ENCODE measurements at regions not wholly inside any gene's neighbourhood (a gene's known extent, or its start where the extent isn't known, plus 50 kb on each side); places are given as distances from the start of the nearest gene placed in this dataset.

DNA sequence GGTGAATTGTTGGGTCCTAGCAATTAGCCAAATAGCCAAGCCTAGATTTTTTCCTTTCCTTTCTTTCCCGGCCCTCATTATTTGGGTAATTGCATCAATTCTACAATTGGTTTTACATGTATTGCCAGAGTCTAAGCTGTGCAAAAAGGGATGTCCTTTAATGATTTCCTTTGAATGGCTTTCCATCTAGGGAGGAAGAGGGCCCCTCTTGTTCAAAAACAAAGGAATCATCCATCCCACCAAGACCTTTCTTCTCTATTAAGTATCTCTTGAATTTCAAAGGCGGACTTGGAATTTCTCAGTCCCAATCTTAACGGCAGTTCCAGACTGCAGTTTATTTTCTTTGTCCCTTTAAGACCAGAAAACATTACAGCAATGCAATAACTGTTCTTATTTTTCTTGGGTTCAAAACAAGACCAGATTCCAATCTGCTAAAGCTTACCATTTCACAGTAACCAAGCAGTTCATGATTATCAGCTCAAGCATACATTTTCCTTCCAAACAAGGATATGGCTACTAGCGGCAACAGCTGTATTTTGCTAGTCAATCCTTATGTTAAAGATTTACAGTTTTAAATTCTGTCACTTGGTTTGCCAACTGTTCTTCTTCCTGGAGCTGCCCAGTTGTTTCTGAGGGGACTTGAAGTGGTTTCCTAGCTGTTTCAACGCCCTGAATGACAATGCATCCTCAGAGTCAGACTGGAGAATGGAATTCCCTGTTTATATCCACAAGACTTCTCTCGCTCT lies 91.4 kb upstream of the LRIG1 start:
- no peak for DNase-seq

DNA sequence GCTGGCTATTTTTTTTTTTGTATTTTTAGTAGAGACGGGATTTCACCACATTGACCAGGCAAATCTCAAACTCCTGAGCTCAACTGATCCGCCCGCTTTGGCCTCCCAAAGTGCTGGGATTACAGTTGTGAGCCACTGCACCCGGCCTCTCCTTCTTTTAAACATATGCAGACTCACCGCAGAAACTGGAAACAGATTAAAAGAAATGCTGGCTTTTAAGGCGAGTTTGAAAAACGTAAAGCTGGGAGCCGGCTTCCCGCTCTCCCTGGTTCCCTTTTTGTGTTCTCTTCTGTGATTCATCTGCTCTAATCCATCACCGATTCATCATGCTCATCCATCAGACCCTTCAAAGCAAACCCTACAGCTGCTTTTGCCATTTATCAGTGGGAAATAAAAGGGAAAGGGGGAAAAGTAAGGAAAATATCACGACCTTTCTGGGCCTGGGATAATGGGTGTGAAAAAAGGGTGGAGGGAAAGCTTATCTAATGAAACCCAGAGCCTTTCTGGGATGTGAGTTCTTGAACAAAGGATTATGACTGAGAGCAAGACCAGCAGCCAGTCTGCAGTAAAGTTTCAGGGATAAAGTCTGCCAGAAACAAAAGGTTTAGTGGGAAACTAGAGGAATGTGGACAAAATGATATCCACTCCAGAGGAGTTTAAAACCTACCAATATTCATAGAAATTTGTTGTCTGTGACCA lies 92.3 kb upstream of the LRIG1 start:
- DNase-seq, result no peak

DNA sequence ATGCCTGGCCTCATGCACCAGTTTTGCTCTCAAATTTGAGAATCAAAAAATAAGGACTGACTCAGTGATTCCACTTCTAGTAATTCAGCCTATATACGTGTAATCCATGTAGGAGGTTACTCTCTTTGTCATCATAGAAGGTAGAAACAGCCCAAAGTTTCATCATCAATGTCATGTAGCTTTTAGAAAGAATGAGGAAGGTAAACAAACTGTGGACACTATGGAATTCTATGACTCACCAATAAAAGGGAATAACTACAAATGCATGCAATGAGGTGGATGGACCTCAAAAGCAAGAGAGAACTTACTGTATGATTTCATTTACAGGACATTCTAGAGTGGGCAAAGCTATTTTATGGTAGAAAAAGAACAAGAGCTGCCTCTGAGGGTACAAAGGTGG lies 93.2 kb upstream of the LRIG1 start:
- DNase-seq, result no peak

DNA sequence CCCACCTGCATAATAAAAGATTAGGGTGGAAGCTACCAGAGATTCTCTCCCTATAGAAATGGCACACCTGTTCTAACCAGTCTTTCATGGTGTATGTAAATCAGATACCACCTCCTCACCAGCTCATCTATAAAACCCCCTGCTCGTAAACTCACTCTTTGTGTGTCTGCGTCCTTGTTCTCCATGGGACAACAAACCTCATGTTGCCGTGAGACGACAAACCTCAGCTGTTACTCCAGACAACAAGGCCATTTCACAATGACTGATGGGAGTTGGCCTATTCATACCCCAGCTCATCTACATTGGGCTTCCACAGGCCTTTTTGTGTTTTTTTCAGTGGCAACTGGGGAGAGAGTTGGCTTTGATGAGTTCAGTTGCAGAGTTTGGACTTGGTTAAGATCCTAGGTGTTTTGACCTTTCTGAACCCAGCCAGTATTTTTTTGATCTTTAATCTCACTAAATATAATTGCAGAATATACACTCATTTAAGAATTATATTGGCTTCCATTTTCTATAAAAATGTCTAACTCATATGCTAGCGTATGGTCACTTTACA lies 96.6 kb upstream of the LRIG1 start:
- no peak for DNase-seq

DNA sequence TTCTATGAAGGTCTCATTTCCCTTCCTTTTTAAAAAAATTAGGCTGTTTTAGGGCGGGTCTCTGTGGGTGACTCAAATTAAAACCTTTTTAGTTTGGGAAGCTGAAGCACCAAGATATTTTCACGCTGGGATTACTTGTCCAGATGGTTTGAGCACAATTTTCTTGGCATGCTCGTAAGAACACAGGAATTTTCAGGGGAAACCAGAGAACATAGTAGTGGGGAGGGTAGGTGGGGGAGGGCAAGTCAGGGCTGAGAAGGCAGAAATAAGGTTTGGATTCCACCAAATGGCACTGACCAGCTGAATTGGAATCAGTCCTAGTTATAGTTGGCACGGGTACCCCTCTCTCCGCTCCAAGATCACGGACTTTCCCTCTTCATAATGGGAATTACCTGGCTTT lies 97.3 kb upstream of the LRIG1 start:
- DNase-seq, result no peak

DNA sequence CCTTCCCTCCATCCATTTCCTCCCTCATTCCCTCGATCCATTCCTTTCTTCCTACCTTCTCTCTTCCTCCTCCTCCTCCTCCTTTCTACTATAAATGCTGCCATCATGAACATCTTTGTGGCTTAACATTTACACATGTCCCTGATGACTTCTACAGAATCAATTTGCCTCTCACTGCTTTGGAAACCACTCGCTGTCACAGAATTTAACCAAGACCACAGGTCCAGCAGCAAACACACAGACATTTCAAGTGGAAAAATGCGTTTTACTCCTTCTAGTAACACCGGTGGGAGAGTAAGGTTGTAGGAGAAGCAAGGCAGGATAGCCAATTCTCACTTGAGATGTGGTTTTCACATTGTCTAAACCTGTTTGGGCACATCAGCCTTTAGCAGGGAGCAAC lies 101.4 kb upstream of the LRIG1 start:
- DNase-seq, result no peak

DNA sequence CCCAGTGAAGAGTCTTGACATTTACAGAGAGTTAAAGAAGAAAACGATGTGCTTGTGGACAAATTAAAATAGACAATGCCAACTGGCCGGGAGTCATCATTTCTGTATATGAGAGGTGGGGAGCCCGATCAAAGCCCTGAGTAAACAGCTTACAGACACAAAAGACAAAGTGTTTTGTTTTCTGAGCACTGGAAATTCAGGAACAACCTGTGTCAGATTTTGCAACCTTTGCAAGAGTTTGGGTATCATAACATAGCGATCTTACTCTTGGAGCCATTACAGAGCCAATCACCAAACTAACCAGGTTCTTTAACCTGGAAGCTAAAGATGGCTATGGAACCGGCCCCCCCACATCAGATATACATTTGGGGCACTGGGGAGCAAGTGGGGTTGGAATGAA lies 101.9 kb upstream of the LRIG1 start:
- no peak for DNase-seq

DNA sequence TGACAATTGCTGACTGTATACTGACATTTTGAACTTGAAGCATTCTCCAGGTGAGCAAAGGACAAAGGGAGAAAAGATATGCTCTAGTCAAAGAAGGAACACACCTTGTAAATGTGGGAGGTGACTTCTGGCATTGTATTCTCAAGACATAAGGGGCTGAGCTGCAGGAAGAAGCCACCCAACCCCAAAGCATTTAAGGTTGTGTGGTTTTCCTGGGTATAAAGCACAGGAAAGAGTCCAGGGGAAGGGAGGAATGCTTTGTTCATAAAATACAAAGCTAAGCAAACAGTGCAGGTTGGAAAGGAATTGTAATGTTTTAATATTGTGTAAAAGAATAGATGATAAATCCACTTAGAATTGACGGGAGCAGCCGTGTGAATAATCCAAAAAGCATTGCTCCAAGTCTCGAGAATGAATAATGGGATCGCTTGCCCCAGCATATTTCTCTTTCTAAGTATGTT lies 102.4 kb upstream of the LRIG1 start:
- no peak for DNase-seq

DNA sequence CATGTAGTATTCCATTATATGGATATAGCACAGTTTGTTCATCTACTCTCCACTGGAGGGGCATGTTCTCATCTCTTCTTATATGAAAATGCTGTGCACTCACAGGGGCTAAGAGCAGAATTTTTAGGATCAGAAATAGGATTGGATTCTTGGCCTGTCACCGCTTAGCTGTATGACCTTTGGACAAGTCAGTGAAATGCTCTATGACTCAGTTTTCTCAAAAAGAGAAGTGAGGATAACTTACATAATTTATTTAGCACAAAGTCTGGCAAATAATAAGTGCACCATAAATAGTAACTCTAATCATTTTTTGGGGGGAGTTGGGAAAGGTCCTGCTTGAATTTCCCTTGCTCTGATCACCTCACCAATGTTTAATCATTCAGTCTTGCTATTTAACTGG lies 103.7 kb upstream of the LRIG1 start:
- DNase-seq, result no peak

DNA sequence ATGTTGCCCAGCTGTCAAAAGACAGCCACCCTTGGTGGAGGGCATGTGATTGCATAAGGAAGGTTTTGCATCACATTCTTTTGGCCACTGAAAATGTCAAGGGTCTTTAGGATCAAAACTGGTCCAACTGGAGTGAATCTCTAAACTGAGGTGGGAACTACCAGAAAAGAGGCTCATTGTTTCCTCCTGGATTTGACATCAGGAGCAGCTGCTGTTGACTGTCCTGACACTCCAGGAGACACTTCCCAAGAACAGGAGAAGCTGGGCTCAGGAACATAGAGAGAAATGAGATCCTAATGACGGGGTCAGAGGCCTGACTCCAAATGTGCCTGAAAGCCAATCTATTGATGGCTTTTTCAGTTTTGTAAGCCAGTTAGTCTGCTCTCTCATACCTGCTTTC lies 105.3 kb upstream of the LRIG1 start:
- DNase-seq, result no peak

DNA sequence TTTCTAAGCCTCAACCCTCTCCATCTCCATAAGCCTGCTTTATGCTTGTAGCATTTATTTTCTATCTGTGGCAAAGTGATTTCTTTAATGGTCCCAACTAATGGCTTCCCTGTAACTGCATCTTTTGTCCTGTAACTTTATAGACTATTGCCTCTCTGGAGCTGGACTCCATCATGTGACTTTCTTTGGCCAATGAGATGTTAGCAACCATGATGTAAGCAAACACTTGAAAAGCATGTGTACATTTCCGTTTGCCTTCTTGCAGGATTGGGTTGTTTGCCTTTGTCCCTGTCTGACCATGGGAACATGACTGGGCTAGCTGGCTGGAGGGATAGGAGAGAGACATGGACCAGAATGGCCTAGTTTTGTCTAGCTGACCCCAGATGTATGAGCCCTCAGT lies 106.0 kb upstream of the LRIG1 start:
- DNase-seq, result no peak

DNA sequence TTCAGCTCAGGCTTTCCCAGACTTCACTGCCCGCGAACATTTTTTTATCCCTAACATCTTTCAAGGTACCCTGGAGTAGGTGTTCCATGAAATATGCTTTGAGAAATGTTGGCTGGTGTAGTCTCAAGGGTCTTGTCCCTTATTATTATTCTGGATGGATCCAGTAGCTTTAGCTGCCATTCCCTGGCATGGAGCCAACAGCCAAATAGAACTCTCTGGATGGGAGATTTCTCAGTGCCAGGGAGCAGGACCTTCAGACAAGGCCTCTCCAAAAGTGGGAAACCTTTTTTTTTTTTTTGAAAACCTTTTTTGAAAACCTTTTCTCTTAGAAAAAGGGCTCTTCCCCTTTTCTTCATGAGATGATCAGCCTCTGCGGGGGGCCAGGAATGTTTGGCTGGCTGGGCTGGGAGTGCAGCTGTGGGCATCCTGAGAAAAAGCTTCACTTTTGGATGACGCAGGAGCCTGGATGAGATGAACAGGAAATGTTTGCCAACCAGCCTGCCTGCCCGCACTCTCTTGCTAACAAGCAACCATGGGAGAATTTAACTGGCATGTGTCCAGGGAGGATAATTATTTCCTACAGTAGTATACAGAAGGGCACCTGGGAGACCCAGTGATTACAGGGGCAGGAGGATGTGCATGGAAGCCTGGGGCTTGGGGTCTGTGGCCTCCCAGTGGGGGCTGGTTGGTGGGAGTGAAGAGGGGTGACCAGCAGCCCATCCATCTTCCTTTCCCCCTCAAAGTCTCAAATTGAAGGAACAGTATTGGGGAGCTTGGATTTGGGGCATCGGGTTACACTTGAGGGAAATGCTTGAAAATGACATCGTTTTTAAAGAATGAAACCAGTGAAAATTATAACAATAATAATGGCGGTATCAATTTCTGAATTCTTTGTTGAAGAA lies 109.1 kb upstream of the LRIG1 start:
- DNase-seq, result no peak

DNA sequence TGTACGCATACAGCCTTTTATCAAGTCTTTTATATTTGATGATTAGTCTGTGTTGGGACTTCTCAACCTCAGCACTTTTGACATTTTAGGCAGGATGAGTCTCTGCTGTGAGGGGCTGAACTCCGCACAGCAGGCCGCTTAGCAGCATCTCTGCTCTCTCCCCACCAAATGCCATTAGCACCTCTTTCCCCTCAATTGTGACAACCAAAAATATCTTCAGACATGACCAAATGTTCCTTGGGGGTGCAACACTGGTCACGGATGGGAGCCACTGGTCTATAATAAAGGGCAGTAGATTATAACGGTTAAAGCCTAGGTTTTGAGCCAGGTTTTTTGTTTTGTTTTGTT lies 109.7 kb upstream of the LRIG1 start:
- no peak for DNase-seq

DNA sequence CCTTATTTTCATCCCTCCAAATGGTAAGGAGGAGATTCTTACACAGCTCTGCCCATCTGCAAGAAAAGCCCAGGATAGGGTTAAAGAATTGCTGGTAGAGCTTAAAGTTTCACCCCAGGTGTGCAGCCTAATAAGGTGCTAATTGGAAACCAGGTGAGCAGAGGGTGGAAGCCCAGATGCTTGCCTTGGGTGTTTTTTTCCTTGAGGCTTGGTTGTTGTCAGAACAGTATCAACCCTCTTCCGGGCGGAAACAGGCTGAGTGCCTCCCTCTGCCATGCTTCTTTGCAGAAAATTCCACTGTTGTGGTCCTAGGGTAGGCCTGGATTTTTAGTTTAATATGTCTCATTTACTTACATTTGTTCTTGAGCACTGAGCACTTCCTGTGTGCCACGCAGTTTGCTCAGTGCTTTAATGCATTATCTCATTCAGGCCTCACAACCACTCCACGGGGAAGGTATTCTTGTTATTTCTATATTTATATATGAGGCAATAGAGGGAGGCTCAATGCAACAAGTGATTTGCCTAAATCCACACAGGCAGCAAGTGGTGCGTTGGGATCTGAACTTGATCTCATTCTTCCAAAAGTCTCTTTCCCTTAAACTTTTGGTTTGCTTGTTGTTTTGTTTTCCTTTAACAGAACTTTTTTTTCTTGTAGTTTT lies 115.0 kb upstream of the LRIG1 start:
- no peak for DNase-seq

DNA sequence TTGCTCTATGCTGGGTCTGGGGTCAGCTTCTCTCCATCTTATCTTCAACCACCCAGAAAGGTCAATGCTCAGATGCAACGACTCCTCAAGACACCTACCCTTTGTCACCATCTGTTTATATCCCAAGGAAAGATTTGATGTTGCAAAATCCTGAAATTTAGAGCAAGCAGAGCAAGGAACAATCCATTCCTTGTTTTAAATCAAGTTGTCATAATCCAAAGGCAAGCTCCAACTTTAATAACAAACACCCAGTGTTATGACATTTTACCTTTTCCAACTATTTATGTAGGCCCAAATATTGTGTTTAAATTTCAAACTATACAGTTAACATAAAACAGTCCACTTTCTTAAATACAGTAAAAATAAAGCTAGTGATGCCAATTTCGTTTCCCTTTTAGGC lies 116.5 kb upstream of the LRIG1 start:
- DNase-seq, result no peak

DNA sequence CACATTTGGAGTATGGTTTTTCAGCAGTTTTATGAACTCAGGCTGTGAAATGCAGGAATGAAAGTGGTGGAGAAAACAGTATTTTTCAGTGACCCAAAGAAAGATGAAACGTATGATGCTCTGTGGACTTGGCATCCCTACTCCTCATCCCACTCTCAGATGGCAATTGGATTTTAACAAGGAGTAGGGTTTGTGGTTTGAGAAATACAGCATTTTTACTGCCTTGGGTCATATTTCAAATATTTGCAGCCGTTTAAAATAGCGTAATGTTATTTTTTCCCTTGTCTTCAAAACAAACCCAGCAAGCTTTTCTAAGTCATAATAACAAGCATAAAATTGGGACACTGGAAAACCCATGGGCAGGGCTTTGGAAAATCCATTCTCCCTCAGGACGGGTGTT lies 117.2 kb upstream of the LRIG1 start:
- no peak for DNase-seq

DNA sequence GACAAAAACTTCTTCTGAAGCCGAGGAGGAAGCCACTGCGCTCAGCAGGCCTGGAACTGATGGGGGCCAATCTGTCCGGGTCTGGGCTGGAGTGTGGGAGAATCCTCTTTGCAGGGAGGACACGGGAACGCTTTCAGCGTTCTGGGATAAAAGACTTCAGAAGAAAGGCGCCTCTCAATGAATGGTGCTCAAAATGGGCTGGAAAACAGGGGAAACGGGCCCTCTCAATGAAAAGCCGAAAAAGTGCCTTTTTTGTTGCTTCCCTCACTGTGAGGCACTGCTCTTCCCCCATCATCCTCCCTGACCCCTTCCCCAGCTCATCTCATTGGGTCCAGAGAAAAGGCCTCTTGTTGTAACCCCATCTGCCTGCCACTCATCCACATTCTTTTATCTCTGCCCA lies 119.5 kb upstream of the LRIG1 start:
- DNase-seq, result no peak

DNA sequence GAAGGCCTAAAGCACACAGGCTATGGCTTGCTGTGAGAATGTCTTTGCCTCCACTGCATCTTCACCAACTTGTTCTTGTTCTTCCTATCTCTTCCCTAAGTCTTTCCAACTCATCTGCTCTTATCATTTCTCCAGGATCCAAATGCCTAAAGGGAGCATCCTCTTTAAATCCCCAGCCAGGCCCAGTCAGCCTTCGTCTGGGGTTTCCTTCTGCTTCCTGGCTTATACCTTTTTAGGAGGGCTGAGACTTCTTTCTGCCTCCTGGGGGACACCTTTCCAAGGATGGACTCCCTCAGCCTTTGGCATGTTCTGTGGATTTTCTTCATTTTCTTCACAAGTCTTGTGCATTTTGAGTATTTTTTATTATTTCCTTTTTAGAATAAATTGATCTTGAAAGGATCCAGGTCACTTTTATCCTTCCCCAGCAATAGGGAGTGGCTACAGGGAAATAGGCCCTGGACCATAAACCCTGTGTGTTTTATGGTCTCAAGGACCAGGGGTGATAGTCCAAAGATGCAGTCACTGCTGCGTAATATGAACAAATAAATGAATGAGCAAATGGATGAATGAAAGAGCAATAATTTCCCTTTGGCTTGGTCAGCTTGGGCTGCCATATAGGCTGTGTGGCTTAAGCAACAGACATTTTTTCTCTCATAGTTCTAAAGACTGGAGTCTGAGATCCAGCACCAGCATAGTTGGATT lies 122.1 kb upstream of the LRIG1 start:
- no peak for DNase-seq

DNA sequence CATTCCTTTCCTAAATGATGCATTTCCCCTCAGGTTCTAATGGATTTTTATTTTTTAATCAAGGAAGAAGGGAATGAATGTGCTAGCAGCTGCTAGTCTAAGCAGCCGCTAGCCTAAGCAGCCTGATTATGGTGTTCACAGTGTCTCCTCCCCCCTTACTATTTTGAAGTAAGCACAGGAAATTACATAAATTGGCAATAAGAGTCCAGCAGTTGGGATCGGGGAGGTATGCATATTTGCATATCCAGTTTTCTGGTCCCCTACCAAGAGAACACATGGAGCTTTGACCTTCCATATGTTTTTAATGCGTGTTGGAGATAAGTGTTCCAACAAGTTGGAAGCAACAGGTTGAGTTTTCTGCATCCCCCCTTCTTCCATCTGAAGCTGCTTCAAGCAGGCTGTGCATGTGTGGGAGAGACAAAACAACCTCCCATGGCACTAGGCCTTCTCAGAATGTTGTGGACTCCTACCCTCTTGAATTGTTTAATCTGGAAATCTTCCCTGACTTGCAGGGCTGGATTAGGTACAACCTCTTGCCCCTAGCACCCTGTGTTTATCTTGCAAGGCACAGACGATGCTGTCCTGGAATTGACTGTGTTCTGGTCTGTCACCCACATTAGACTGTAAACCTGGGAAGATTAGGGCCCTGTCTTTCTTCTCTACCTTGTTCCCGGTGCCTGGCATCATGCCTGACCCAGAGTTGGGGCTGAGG lies 124.8 kb upstream of the LRIG1 start:
- DNase-seq, result no peak

DNA sequence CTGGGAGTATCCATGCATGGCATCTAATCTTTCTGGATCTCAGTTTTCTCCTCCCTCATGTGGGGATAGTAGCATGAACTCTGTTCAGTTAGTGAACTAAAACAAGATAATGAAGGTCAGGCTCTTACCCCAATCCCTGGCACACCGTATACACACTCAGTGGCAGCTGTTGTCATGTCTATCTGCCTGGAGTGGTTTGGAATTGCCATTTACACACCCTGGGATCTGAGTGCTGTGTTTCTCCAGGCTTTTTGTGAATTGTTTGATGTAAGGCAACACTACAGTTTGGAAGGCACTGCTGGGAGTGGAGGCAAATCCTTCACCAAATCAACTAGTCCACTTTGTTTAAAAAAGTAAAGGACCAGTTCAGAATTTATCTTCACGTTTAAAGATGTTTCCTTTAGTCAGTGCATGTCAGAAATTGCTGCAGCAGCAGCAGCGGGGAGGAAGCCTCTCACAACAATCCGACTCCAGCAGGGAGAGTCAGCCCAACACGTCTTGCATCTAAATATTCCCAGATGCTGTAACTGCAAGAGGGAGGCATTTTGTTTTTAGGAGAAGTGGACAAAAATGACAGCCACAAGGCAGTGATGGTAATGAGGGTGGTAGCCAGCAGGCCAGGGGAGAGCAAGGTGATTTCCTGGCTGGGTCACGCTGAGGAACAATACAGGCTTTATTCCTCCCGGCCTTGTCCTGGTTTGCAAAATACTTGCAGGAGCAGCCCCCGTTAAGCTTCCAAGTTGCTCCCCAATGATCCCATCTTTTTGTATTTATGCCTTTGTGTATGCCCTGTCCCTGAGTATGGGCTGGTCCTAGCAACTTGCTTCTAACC lies 128.5 kb upstream of the LRIG1 start:
- no peak for DNase-seq

All from right lung (tissue), 2 donors.